SK-MEL-5 (cell line): ENCODE measurements at regions not wholly inside any gene's neighbourhood (a gene's known extent, or its start where the extent isn't known, plus 50 kb on each side); places are given as distances from the start of the nearest gene placed in this dataset.

Source experiments
- DNase-seq: peaks from one replicate; pipeline ENCODE4 v3.0.0-alpha.2; 2016; ENCODE audit warnings: low read depth, low spot score
- in situ Hi-C: cut with HindIII; loops from 2 replicates; pipeline ENCODE4 v1.10.0; 2016; ENCODE audit warnings: low sequenced_read_pairs, high pct_unique_total_duplicates, low pct_unique_long_range_greater_than_20kb

- in situ Hi-C loops = no loop called here
- DNase-seq = no peak
Measured at GRCh38 chr1:4003846-4004505, 103.9 kb upstream of the C1orf174 start.

DNA sequence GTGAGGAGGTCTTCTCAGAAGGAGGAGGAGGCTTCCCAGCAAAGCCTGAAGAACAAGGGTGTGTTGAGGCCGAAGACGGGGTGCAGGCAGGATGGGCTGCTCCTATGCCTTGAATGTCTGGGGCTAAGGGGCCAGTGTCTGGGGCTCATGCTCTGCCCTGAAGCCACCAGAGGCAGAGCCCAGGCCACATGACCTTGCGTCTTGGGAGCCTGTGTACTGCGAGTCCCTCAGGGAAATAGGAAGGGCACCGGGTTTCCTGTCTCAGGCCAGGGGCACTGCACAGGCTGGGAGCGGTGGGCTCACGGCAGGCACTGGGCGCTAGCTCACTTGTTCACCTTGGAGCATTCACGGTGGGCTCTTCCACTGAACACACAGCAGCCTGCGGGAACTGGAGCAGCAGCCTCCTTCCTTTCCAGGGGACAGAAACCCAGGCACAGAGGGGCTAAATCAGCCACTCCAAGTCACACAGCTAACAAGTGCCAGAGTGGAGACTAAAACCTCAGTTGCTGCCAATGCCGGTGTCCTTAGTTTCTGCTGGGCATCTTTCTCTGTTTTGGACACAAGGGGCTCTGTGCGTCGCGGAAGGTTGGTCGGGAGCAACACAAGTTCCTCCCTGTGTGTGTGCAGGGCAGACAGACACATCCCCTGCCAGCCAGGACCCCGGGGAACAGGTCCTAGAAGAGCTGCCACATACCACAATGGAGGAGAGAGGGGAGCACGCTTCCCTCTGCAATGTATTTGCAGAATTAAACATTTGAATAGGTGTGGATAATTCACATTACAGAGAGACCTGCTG, 104.8 kb upstream of the C1orf174 start:
- DNase-seq = no peak
- in situ Hi-C loops = no loop called here

DNA sequence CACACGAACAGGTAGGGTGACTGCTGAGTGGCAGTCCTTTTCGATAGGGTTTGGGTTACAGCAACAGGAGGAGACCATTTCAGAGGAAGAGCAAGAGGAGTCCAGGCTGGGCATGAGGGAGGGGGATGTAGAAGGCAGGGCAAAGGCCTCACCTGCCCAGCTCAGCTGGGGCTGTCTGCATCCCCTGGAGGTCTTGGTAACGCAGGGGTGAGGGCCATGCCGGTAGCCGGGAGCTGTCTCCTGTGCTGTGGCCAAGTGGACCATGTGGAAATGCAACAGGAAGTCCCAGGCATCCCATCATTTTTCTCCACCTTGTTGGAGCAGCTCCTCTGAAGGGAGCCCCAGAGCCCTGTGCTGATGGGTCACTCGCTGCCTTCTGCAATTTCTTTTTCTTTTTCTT, 105.4 kb upstream of the C1orf174 start:
- no peak for DNase-seq
- in situ Hi-C loops = no loop called here

- DNase-seq = no peak
- in situ Hi-C loops = no loop called here
Measured at GRCh38 chr1:4006676-4007374, 106.8 kb upstream of the C1orf174 start.

DNA sequence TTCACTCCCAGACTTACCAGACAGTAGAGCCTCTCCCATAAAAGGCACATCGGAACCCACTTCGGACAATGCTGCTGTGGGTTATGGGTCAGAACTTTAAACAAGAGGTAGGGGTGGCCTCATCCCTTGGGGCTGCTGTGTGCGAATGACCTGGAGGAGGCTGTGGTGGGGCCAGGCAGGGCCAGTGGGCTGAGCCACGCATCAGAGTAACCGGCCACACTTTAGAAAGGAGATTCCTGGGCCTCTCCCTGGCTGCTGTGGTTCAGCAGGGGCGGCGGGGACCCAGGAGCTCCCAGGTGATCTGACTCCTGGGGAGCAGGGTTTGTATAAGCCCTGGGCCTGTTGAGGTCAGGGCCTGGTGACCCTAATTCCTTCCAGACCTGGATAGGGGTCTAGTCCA, 110.2 kb upstream of the C1orf174 start:
- in situ Hi-C loops = no loop called here
- DNase-seq = no peak

GRCh38 chr1:4010814-4011605, 110.9 kb upstream of the C1orf174 start:
- DNase-seq = no peak
- in situ Hi-C loops = no loop called here

DNA sequence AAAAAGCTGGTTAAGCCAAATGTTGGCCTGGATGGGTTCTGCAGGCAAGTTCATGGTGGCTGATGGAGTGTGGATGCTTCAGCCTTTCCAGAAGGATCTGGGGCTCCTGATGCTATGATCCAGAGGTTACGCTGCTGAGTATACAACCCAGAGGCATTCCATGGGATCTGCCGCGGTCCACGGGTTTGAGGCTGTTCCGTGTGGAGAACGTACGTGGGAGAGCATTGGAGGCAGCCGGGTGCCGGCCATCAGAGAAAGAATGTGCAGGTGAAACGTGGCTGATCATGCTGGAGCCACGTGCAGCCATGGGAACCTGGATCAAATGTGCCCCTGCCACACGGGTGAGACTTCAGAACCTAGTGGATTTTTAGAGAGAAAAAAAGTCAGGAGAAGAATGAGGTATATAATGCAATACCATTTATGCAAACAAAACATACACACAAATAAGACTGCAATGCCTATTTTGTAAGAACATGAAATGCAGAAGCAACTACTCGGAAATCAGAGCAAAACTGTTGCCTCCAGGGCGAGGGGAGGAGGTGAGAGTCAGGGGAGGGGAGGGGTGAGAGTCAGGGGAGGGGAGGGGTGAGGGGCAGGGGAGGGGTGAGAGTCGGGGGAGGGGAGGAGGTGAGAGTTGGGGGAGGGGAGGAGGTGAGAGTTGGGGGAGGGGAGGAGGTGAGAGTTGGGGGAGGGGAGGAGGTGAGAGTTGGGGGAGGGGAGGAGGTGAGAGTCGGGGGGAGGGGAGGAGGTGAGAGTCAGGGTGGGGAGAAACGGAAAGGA, 116.5 kb upstream of the C1orf174 start:
- no peak for DNase-seq
- in situ Hi-C loops = no loop called here

DNA sequence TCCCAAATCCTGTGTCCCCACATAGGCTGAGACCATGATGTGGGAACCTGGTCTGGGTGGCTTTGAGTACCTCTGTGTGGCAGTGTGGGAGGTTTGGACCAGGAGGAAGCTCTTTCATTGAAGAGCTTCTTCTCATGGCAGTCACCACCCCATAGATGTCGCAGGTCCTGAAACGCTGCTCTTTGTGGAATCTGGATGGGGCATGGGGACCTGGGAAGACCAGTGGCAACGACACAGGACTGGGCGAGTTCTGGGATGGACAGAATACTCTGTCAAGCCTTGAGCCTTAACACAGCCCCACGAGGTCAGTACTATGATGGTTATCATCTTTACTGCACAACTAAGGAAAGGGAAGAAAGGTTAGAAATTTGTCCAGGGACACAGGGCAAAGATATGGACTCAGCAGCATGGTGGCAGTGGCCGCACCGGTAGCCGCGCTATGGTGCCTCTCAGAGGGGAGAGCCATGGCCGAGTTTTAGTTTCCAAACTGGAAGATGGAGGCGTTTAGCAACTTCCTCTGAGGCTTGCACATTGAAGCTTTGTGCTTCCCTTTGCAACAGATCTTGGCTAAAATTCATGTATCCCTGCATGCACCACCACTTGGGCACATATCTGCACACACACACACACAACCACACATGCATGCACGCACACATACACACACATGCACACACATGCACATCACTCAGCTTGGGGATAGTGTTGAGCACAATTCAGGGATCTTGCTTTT, 117.7 kb upstream of the C1orf174 start:
- in situ Hi-C loops = no loop called here
- no peak for DNase-seq

- in situ Hi-C loops = no loop called here
- no peak for DNase-seq
Measured at GRCh38 chr1:4018466-4019146, 118.5 kb upstream of the C1orf174 start.

GRCh38 chr1:4019147-4019521, 119.1 kb upstream of the C1orf174 start:
- in situ Hi-C loops = no loop called here
- no peak for DNase-seq

- no peak for DNase-seq
- in situ Hi-C loops = no loop called here
Measured at GRCh38 chr1:4019606-4020331, 119.7 kb upstream of the C1orf174 start.

- in situ Hi-C loops = no loop called here
- DNase-seq = no peak
Measured at GRCh38 chr1:4020449-4020848, 120.4 kb upstream of the C1orf174 start.

DNA sequence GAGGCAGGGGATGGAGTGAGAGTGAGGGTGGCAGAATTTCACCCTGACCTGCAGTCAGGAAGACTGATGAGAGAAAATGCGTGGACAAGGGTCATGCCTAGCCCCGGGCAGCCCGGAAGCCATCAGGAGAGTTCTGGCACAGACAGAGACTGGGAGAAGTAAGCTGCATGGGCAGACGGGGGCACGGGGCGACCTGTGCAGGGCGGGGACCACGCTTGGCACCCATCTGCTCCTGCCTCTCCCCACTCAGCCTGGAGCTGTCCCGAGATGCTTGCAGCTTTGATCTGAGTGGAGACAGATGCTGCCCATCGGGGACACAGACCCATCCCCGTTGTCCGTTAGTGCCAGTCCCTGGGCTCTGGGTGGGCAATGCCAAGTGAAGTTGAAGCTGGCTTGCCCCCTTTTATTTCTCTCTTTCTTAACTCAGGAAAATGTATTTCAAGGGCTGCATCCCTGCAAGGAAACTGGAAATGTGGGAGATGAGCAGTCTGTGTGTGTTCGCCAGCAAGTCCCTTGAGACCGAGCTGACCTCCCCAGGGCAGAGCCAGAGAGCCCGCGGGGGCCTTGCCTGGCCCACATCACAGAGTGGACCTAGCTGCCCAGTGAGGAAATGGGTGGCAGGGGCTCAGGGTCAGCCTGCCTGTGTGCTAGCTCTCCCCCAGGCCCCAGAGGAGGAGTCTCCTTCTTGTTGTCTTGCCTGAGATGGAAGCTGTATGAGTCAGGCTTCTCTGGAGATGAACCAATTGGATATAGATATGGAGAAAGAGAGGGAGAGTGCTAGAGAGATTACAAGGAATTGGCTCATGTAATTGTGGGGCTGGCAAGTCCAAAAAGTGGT, 121.3 kb upstream of the C1orf174 start:
- no peak for DNase-seq
- in situ Hi-C loops = no loop called here

GRCh38 chr1:4021974-4022268, 121.8 kb upstream of the C1orf174 start:
- DNase-seq = no peak
- in situ Hi-C loops = no loop called here

- DNase-seq = no peak
- in situ Hi-C loops = no loop called here
Measured at GRCh38 chr1:4022715-4023114, 122.6 kb upstream of the C1orf174 start.
